Fibroblast of pulmonary artery (primary cell): ENCODE measurements at regions not wholly inside any gene's neighbourhood (a gene's known extent, or its start where the extent isn't known, plus 50 kb on each side); places are given as distances from the start of the nearest gene placed in this dataset.
A peak's percentile ranks its signal among the peaks of the same experiment; 100 is the strongest.

Experiments used
- DNase-seq: peaks from one replicate; pipeline ENCODE4 v3.0.0-alpha.2; 2010; ENCODE audit warnings: low read depth
- H3K4me3 ChIP-seq: replicated peaks from 2 replicates; pipeline ENCODE4 v1.5.1; 2011; ENCODE audit warnings: low read depth, mild to moderate bottlenecking, control low read depth, low read length, moderate library complexity
- TF ChIP-seq, protein P1 (sequence below): IDR thresholded peaks from 2 replicates; pipeline ENCODE4 v1.5.1; 2011; ENCODE audit warnings: mild to moderate bottlenecking, control low read depth, low read length, inconsistent platforms; ENCODE audit errors: missing control alignments

DNA sequence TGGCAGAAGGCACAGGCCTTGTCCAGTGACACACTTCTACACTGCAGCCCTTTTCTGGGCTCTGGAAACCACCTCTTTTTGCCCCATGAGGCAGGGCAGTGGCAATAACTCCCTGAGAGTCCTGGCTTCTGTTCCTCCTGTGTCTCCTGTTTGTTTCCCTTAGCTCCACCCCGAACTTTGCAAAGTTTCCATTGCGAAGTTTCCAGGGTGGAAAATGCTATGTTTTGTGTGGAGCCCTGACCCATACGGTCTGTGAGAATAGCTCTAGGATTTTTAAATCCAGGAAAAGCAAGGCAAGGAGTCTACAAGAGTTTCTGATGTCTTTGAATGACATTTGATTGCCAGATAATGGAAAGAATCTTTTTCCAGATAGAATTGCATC, 92.2 kb upstream of the AKR1E2 start:
- H3K4me3 ChIP-seq, result no peak overlapping the region
- TF ChIP-seq, protein P1, sequence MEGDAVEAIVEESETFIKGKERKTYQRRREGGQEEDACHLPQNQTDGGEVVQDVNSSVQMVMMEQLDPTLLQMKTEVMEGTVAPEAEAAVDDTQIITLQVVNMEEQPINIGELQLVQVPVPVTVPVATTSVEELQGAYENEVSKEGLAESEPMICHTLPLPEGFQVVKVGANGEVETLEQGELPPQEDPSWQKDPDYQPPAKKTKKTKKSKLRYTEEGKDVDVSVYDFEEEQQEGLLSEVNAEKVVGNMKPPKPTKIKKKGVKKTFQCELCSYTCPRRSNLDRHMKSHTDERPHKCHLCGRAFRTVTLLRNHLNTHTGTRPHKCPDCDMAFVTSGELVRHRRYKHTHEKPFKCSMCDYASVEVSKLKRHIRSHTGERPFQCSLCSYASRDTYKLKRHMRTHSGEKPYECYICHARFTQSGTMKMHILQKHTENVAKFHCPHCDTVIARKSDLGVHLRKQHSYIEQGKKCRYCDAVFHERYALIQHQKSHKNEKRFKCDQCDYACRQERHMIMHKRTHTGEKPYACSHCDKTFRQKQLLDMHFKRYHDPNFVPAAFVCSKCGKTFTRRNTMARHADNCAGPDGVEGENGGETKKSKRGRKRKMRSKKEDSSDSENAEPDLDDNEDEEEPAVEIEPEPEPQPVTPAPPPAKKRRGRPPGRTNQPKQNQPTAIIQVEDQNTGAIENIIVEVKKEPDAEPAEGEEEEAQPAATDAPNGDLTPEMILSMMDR, result no peak
- no peak for DNase-seq

DNA sequence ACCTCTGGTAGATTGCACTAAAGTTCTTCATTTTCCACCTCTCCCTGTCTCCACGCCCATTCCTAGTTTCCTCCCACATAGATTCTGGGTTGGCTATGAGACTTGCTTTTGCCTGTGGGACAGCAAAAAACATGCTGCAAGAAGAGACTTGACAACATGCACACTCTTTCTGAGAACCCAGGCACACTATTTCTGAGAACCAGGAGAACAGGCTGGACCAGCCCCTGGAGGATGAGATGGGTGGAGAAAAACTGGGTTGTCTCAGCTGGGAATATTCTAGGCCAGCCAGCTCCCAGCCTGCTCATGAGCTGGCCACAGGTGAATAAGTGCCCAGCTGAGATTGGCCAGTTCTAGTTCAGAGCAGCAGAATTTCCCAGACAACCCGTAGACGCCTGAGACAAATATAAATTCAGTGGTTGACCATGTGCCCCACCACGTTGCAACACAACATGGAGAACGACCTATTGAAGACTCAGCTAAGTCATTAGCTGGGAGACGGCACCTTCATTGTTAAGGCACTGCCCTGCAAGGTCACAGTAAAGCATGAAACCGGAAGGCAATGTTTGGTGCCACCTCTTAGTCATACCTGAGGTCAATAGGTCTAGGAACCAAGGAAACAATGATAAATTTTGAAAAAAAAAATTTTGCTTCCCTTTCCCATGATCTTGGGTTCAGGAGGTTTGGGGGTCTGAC, 92.7 kb upstream of the AKR1E2 start:
- H3K4me3 ChIP-seq, result no peak overlapping the region
- DNase-seq, result no peak
- TF ChIP-seq, protein P1, result no peak

DNA sequence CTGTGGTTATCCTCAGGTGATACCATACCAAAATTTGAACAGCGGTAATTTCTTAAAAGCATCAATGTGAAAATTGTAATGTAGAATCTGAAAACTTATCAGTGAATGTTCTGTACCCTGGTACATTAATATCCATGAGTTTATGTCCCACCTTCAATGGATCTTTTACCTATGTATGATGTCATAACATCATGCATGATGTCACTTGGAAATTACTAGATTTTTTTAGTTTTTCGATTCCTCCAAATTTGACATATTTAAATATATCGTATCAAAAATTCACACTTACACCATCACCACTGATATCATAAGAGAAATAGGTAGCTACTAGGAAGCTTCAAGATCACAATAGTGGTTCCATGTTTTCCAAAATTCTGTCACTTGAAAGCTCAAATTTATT, 95.0 kb upstream of the AKR1E2 start:
- TF ChIP-seq, protein P1, result no peak
- no peak overlapping the region for H3K4me3 ChIP-seq
- DNase-seq, result no peak

- H3K4me3 ChIP-seq, result no peak overlapping the region
- TF ChIP-seq, protein P1, result no peak
- peak; percentile 82 for DNase-seq
Observed at GRCh38 chr10:4725917-4726606, 99.9 kb upstream of the AKR1E2 start.

DNA sequence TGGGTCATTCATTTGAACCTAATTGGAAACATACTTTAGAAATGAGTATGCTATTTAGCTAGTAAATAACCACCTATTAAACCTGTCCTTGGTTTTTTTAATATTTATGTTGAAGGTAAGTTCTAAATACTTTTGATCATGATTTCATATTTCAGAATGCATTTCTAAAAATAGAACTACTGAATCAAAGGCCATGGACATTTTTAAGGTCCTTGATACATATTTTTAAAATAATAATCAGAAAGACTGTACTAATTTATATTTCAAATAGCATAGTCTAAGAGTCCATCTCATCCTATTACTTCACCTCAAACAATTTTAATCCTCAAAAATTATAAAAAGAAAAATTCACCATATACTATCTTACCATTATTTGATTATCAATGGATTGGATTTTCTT, 102.1 kb upstream of the AKR1E2 start:
- TF ChIP-seq, protein P1, result no peak
- DNase-seq, result no peak

DNA sequence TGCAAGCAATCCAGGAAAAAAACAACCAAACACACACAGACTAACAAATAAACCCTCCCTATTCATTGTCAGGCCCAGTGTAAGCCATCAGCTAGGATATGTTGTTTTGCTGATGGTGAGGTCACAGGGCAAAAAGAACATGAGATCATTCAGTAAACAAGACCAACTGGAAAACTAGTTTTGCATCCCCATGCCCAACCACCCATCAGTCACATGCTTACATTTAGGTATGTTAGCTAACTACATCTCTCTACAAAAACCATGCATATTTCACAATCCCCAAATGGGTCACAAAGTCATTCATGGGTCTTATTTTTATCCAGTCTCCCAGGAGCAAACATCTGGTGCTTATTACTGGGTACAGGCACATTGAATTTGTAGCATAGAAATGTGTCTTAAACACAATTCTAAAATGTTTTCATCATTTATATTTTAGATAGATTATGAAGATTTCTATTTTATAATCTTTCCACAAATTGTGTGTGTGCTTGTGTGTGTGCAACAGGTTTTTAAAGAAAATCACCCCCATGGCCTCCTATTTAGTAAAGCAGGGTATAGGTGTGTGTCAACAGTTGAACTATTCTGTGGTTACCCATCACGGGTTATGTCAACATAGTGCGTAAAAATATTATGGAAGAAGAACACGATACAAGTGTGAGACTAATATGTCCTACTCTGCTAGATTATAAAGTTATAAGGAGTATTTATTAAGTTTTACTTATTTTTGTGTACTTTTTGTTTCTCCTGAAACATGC, 103.8 kb upstream of the AKR1E2 start:
- peak; percentile 59 for DNase-seq
- TF ChIP-seq, protein P1, result no peak
- H3K4me3 ChIP-seq, result no peak overlapping the region

More for the DNA sequence above, 102.1 kb upstream of the AKR1E2 start:
- no peak overlapping the region for H3K4me3 ChIP-seq
